ENCODE measurements at regions not wholly inside any gene's neighbourhood (a gene's known extent, or its start where the extent isn't known, plus 50 kb on each side); places are given as distances from the start of the nearest gene placed in this dataset.

- TF ChIP-seq EZH2 (IDR thresholded peaks at IDR 0.05; ENCODE audit: borderline replicate concordance, low read depth, low read length, severe bottlenecking) (no peak), CTCF (IDR thresholded peaks at IDR 0.05; ENCODE audit: borderline replicate concordance, extremely low read depth, low read length, poor library complexity, severe bottlenecking) (no peak)
- no peak overlapping the region for H3K27ac ChIP-seq (ENCODE audit: low read length)
- H3K36me3 ChIP-seq (ENCODE audit: insufficient read depth, low read length) = no peaks in the 10 kb centered on the region
- H3K4me2 ChIP-seq (ENCODE audit: insufficient read depth, low read length) = no peak overlapping the region
- no peaks in the 10 kb centered on the region for H4K20me1 ChIP-seq (ENCODE audit: insufficient read depth, low read length)
- H3K79me2 ChIP-seq (ENCODE audit: insufficient read depth, low read length) = no peaks in the 10 kb centered on the region
- H3K9ac ChIP-seq (ENCODE audit: low read depth, low read length) = no peak overlapping the region
- ATAC-seq (ENCODE audit: insufficient read depth, low read depth) = no peak
- no peaks in the 10 kb centered on the region for H3K9me3 ChIP-seq (ENCODE audit: insufficient read depth, low read length, severe bottlenecking)
- no peaks in the 10 kb centered on the region for H3K4me1 ChIP-seq (ENCODE audit: insufficient read depth, low read length)
- DNase-seq = no peak
- no peaks in the 10 kb centered on the region for H3K27me3 ChIP-seq (ENCODE audit: insufficient read depth, low read length, poor library complexity)
- no peak overlapping the region for H2AFZ ChIP-seq (ENCODE audit: low read depth, low read length)
- no peak overlapping the region for H3K4me3 ChIP-seq (ENCODE audit: low read depth in 1 of 2, low read length in 2 of 2)
These were observed 347.0 kb downstream of the BTBD3 start for GRCh38 chr20:12264711-12265110.

- Histone ChIP-seq H3K4me1 (ENCODE audit: insufficient read depth, low read length) (no peaks in the 10 kb centered on the region), H3K36me3 (ENCODE audit: insufficient read depth, low read length) (no peaks in the 10 kb centered on the region)
- no peak for DNase-seq
These were observed 348.0 kb downstream of the BTBD3 start for GRCh38 chr20:12265662-12266061.

GRCh38 chr20:12269579-12269978 lies 351.9 kb downstream of the BTBD3 start:
- Histone ChIP-seq H3K27me3 (ENCODE audit: insufficient read depth, low read length, poor library complexity) (no peaks in the 10 kb centered on the region), H3K4me2 (ENCODE audit: insufficient read depth, low read length) (no peak overlapping the region), H3K79me2 (ENCODE audit: insufficient read depth, low read length) (no peaks in the 10 kb centered on the region), H3K36me3 (ENCODE audit: insufficient read depth, low read length) (no peaks in the 10 kb centered on the region), H3K27ac (ENCODE audit: low read length) (no peak overlapping the region), H4K20me1 (ENCODE audit: insufficient read depth, low read length) (no peaks in the 10 kb centered on the region), H3K4me1 (ENCODE audit: insufficient read depth, low read length) (no peaks in the 10 kb centered on the region), H3K9me3 (ENCODE audit: insufficient read depth, low read length, severe bottlenecking) (no peaks in the 10 kb centered on the region), H3K4me3 (ENCODE audit: low read depth in 1 of 2, low read length in 2 of 2) (no peak overlapping the region), H3K9ac (ENCODE audit: low read depth, low read length) (no peak overlapping the region), H2AFZ (ENCODE audit: low read depth, low read length) (no peak overlapping the region)
- no peak for DNase-seq
- TF ChIP-seq CTCF (IDR thresholded peaks at IDR 0.05; ENCODE audit: borderline replicate concordance, extremely low read depth, low read length, poor library complexity, severe bottlenecking) (no peak), EZH2 (IDR thresholded peaks at IDR 0.05; ENCODE audit: borderline replicate concordance, low read depth, low read length, severe bottlenecking) (no peak)
- no peak for ATAC-seq (ENCODE audit: insufficient read depth, low read depth)

More at GRCh38 chr20:12265662-12266061, 348.0 kb downstream of the BTBD3 start:
- H3K4me3 ChIP-seq (ENCODE audit: low read depth in 1 of 2, low read length in 2 of 2) = no peak overlapping the region
- H3K4me2 ChIP-seq (ENCODE audit: insufficient read depth, low read length) = no peak overlapping the region
- no peak overlapping the region for H2AFZ ChIP-seq (ENCODE audit: low read depth, low read length)
- no peak for TF ChIP-seq EZH2 (IDR thresholded peaks at IDR 0.05; ENCODE audit: borderline replicate concordance, low read depth, low read length, severe bottlenecking)
- TF ChIP-seq CTCF (IDR thresholded peaks at IDR 0.05; ENCODE audit: borderline replicate concordance, extremely low read depth, low read length, poor library complexity, severe bottlenecking) = no peak
- H3K9me3 ChIP-seq (ENCODE audit: insufficient read depth, low read length, severe bottlenecking) = no peaks in the 10 kb centered on the region
- H3K27ac ChIP-seq (ENCODE audit: low read length) = no peak overlapping the region
- H3K79me2 ChIP-seq (ENCODE audit: insufficient read depth, low read length) = no peaks in the 10 kb centered on the region
- H4K20me1 ChIP-seq (ENCODE audit: insufficient read depth, low read length) = no peaks in the 10 kb centered on the region
- no peak overlapping the region for H3K9ac ChIP-seq (ENCODE audit: low read depth, low read length)
- ATAC-seq (ENCODE audit: insufficient read depth, low read depth) = no peak
- no peaks in the 10 kb centered on the region for H3K27me3 ChIP-seq (ENCODE audit: insufficient read depth, low read length, poor library complexity)

GRCh38 chr20:12270863-12271262 lies 353.2 kb downstream of the BTBD3 start:
- Histone ChIP-seq H3K36me3 (ENCODE audit: insufficient read depth, low read length) (no peaks in the 10 kb centered on the region), H3K9me3 (ENCODE audit: insufficient read depth, low read length, severe bottlenecking) (no peaks in the 10 kb centered on the region), H3K4me3 (ENCODE audit: low read depth in 1 of 2, low read length in 2 of 2) (no peak overlapping the region), H3K27me3 (ENCODE audit: insufficient read depth, low read length, poor library complexity) (no peaks in the 10 kb centered on the region), H3K4me2 (ENCODE audit: insufficient read depth, low read length) (no peak overlapping the region), H4K20me1 (ENCODE audit: insufficient read depth, low read length) (no peaks in the 10 kb centered on the region), H3K27ac (ENCODE audit: low read length) (no peak overlapping the region), H3K79me2 (ENCODE audit: insufficient read depth, low read length) (no peaks in the 10 kb centered on the region), H3K9ac (ENCODE audit: low read depth, low read length) (no peak overlapping the region), H2AFZ (ENCODE audit: low read depth, low read length) (no peak overlapping the region), H3K4me1 (ENCODE audit: insufficient read depth, low read length) (no peaks in the 10 kb centered on the region)
- no peak for TF ChIP-seq CTCF (IDR thresholded peaks at IDR 0.05; ENCODE audit: borderline replicate concordance, extremely low read depth, low read length, poor library complexity, severe bottlenecking)
- no peak for TF ChIP-seq EZH2 (IDR thresholded peaks at IDR 0.05; ENCODE audit: borderline replicate concordance, low read depth, low read length, severe bottlenecking)
- ATAC-seq (ENCODE audit: insufficient read depth, low read depth) (no peak), DNase-seq (no peak)
